Parathyroid adenoma (tissue), 2 donors: ENCODE measurements at regions not wholly inside any gene's neighbourhood (a gene's known extent, or its start where the extent isn't known, plus 50 kb on each side); places are given as distances from the start of the nearest gene placed in this dataset.

ENCODE experiments used
- H2AFZ ChIP-seq: fragments of 300-600 bp; sonication (generic); one replicate; pipeline ENCODE4 v1.7.0; 2017; ENCODE audit warnings: antibody characterized with exemption, mild to moderate bottlenecking
- H3K27ac ChIP-seq: fragments of 300-600 bp; sonication (generic); one replicate; pipeline ENCODE4 v1.7.0; 2017
- H3K27me3 ChIP-seq: fragments of 300-600 bp; sonication (generic); one replicate; pipeline ENCODE4 v1.7.0; 2017; ENCODE audit warnings: low read length; ENCODE audit not compliant: control insufficient read depth, insufficient read depth
- H3K36me3 ChIP-seq: fragments of 300-600 bp; sonication (generic); one replicate; pipeline ENCODE4 v1.7.0; 2017; ENCODE audit warnings: low read length; ENCODE audit not compliant: control insufficient read depth, insufficient read depth
- H3K4me1 ChIP-seq: fragments of 300-600 bp; sonication (generic); one replicate; pipeline ENCODE4 v1.7.0; 2017; ENCODE audit warnings: control low read depth
- H3K4me2 ChIP-seq: fragments of 300-600 bp; sonication (generic); one replicate; pipeline ENCODE4 v1.7.0; 2017; ENCODE audit warnings: low read length
- H3K4me3 ChIP-seq: fragments of 300-600 bp; sonication (generic); one replicate; pipeline ENCODE4 v1.7.0; 2017; ENCODE audit warnings: low read depth, low read length
- H3K79me2 ChIP-seq: fragments of 300-600 bp; sonication (generic); one replicate; pipeline ENCODE4 v1.7.0; 2017; ENCODE audit warnings: control low read depth
- H3K9ac ChIP-seq: fragments of 300-600 bp; sonication (generic); one replicate; pipeline ENCODE4 v1.7.0; 2017; ENCODE audit warnings: mild to moderate bottlenecking
- H3K9me3 ChIP-seq: fragments of 300-600 bp; sonication (generic); one replicate; pipeline ENCODE4 v1.7.0; 2017; ENCODE audit warnings: low read length; ENCODE audit not compliant: control insufficient read depth
- TF ChIP-seq, protein P1 (sequence below): fragments of 300-600 bp; sonication (generic); IDR thresholded peaks from one replicate; pipeline ENCODE4 v1.7.0; 2017; ENCODE audit warnings: antibody characterized with exemption, mild to moderate bottlenecking
- donor health status: primary hyperparathyroidism.

DNA sequence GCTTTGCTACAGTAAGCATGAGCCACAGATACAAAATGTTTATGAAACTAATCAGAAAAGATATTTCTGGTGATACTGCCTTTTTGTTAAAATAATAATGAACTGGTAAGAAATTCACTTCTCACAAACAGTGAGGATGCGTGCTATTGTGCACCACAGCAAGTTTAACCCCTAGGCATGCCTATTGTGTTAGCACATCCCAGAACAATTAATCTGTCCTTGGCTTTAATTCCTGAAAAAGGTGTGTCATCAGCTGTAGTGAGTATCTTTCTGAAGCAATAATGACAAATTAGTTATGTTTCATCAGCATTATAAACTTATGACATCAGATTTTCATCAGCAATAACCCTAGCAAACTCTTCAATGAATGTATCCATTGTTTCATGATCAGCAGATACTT, 1307.2 kb downstream of the EFNA5 start:
- H3K4me1 ChIP-seq: no peaks in the 10 kb centered on the region
- H3K36me3 ChIP-seq: no peaks in the 10 kb centered on the region

DNA sequence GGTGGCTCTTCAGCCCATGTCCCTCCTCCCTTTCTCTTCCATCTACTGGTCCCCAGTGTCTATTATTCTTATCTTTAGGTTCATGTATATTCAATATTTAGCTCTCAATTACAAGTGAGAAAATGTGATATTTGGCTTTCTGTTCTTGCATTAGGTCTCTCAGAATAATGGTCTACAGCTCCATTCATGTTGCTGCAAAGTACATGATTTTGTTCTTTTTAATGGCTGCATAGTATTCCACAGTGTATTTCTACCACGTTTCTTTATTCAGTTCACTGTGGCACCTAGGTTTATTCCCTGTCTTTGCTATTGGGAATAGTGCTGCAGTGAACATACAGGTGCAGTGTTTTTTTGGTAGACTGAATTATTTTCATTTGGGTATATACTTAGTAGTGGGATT, 1308.8 kb downstream of the EFNA5 start:
- no peak overlapping the region for H3K4me2 ChIP-seq
- no peak overlapping the region for H3K27ac ChIP-seq
- H2AFZ ChIP-seq: no peak overlapping the region
- no peaks in the 10 kb centered on the region for H3K4me1 ChIP-seq
- no peak overlapping the region for H3K9ac ChIP-seq
- no peaks in the 10 kb centered on the region for H3K79me2 ChIP-seq
- no peaks in the 10 kb centered on the region for H3K27me3 ChIP-seq
- H3K9me3 ChIP-seq: no peaks in the 10 kb centered on the region
- no peaks in the 10 kb centered on the region for H3K36me3 ChIP-seq
- TF ChIP-seq, protein P1, sequence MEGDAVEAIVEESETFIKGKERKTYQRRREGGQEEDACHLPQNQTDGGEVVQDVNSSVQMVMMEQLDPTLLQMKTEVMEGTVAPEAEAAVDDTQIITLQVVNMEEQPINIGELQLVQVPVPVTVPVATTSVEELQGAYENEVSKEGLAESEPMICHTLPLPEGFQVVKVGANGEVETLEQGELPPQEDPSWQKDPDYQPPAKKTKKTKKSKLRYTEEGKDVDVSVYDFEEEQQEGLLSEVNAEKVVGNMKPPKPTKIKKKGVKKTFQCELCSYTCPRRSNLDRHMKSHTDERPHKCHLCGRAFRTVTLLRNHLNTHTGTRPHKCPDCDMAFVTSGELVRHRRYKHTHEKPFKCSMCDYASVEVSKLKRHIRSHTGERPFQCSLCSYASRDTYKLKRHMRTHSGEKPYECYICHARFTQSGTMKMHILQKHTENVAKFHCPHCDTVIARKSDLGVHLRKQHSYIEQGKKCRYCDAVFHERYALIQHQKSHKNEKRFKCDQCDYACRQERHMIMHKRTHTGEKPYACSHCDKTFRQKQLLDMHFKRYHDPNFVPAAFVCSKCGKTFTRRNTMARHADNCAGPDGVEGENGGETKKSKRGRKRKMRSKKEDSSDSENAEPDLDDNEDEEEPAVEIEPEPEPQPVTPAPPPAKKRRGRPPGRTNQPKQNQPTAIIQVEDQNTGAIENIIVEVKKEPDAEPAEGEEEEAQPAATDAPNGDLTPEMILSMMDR: no peak
- H3K4me3 ChIP-seq: no peak overlapping the region

More for the DNA sequence above, 1307.2 kb downstream of the EFNA5 start:
- Histone ChIP-seq H3K4me3 (no peak overlapping the region), H2AFZ (no peak overlapping the region), H3K9me3 (no peaks in the 10 kb centered on the region), H3K4me2 (no peak overlapping the region), H3K79me2 (no peaks in the 10 kb centered on the region), H3K9ac (no peak overlapping the region), H3K27me3 (no peaks in the 10 kb centered on the region), H3K27ac (no peak overlapping the region)
- TF ChIP-seq, protein P1: no peak

DNA sequence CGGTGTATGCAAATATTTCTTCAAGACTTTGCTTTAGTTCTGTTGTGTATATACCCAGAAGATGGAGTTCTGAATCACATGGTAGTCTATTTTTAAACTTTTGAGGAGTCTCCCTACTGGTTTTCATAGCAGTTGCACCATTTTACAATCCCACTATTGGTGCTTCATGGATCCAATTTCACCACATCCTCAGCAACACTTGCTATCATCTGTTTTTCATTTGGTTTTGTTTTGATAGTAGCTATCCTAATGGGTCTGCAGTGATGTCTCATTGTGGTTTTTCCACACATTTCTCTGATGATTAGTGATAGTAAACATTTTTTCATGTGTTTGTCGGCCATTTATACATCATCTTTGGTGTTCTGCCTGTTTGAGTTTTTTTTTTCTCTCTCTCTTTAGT, 1339.3 kb downstream of the EFNA5 start:
- H2AFZ ChIP-seq: no peak overlapping the region
- no peaks in the 10 kb centered on the region for H3K27me3 ChIP-seq
- no peak overlapping the region for H3K27ac ChIP-seq
- no peaks in the 10 kb centered on the region for H3K79me2 ChIP-seq
- no peak overlapping the region for H3K9ac ChIP-seq
- H3K4me1 ChIP-seq: no peaks in the 10 kb centered on the region
- no peak overlapping the region for H3K4me3 ChIP-seq
- H3K36me3 ChIP-seq: no peaks in the 10 kb centered on the region
- TF ChIP-seq, protein P1: no peak
- H3K4me2 ChIP-seq: no peak overlapping the region
- H3K9me3 ChIP-seq: no peaks in the 10 kb centered on the region

DNA sequence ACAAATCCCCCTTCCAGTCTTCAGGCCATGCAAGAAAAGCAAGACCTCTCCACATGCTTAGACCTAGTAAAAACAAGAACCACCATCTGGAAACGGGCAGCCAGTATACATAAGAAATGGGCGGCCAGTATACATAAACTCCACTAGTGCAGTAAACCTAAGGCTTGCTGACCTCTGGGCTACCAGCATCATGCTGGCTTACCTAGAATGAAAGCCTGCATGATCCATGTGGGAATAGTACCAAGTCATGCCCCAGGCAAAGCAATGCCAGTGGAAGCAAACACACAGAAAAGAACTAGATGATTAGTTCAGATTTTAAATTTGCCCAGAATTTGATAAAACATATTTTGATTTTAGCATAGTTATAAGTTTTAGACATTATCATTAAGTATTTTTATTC, 1346.4 kb downstream of the EFNA5 start:
- TF ChIP-seq, protein P1: no peak
- H3K27me3 ChIP-seq: no peaks in the 10 kb centered on the region
- no peaks in the 10 kb centered on the region for H3K79me2 ChIP-seq
- no peak overlapping the region for H3K9ac ChIP-seq
- H3K4me2 ChIP-seq: no peak overlapping the region
- no peak overlapping the region for H3K27ac ChIP-seq
- H3K9me3 ChIP-seq: no peaks in the 10 kb centered on the region
- H3K36me3 ChIP-seq: no peaks in the 10 kb centered on the region
- no peaks in the 10 kb centered on the region for H3K4me1 ChIP-seq
- H3K4me3 ChIP-seq: no peak overlapping the region
- no peak overlapping the region for H2AFZ ChIP-seq

DNA sequence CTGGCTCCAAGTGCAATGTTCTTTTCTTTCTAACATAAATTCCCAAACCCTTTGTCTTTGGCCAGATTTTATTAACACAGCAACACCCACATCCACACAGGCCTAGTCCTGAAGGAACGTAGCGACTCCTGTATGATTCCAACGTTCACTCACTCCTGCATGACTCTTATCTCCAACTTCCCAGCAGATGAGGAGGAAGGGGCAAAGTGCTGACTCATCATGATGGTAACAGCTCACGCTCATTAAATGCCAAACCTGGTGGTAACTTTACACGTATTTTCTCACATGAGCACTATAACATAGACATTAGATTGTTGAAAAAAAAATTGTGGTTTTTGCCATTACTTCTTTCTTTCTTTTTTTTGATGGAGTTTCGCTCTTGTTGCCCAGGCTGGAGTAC, 1349.5 kb downstream of the EFNA5 start:
- no peaks in the 10 kb centered on the region for H3K4me1 ChIP-seq
- TF ChIP-seq, protein P1: no peak
- H3K79me2 ChIP-seq: no peaks in the 10 kb centered on the region
- no peaks in the 10 kb centered on the region for H3K27me3 ChIP-seq
- H3K9ac ChIP-seq: no peak overlapping the region
- no peak overlapping the region for H2AFZ ChIP-seq
- no peaks in the 10 kb centered on the region for H3K9me3 ChIP-seq
- H3K4me2 ChIP-seq: no peak overlapping the region
- H3K27ac ChIP-seq: no peak overlapping the region
- H3K36me3 ChIP-seq: no peaks in the 10 kb centered on the region
- H3K4me3 ChIP-seq: no peak overlapping the region
